GM23338 (cell line): ENCODE measurements at regions not wholly inside any gene's neighbourhood (a gene's known extent, or its start where the extent isn't known, plus 50 kb on each side); places are given as distances from the start of the nearest gene placed in this dataset.

Experiments
- ATAC-seq: fragments of 200-7000 bp; cut with Tn5 transposase; 3 replicates; pipeline ENCODE4 v1.9.1; 2020
- DNase-seq: peaks from one replicate; pipeline ENCODE4 v3.0.0-alpha.2; 2015; ENCODE audit warnings: low spot score
- H2AFZ ChIP-seq: fragments of 200-600 bp; sonication (generic); 2 replicates; pipeline ENCODE4 v1.8.0; 2016; ENCODE audit warnings: antibody characterized with exemption, mild to moderate bottlenecking, moderate library complexity
- H3F3A ChIP-seq: fragments of 200-600 bp; sonication (generic); replicated peaks from 2 replicates; pipeline ENCODE4 v1.8.0; 2017; ENCODE audit warnings: antibody characterized with exemption, mixed run types, low read depth
- H3K27ac ChIP-seq: fragments of 200-600 bp; sonication (generic); 2 replicates; pipeline ENCODE4 v1.6.1; 2016; ENCODE audit warnings: low read depth
- H3K27me3 ChIP-seq: fragments of 200-600 bp; sonication (generic); 2 replicates; pipeline ENCODE4 v1.8.0; 2016; ENCODE audit warnings: mild to moderate bottlenecking, mixed run types, moderate library complexity; ENCODE audit not compliant: insufficient read depth
- H3K36me3 ChIP-seq: fragments of 200-600 bp; sonication (generic); 2 replicates; pipeline ENCODE4 v1.8.0; 2016; ENCODE audit warnings: mild to moderate bottlenecking; ENCODE audit not compliant: insufficient read depth
- H3K4me1 ChIP-seq: fragments of 200-600 bp; sonication (generic); 2 replicates; pipeline ENCODE4 v1.8.0; 2016; ENCODE audit warnings: mild to moderate bottlenecking, moderate library complexity; ENCODE audit not compliant: insufficient read depth
- H3K4me2 ChIP-seq: fragments of 200-600 bp; sonication (generic); 2 replicates; pipeline ENCODE4 v1.7.1; 2017; ENCODE audit warnings: mixed run types
- H3K4me3 ChIP-seq: fragments of 200-600 bp; sonication (generic); 2 replicates; pipeline ENCODE4 v1.6.1; 2016; ENCODE audit warnings: mixed run types
- H3K79me2 ChIP-seq: fragments of 200-600 bp; sonication (generic); replicated peaks from 2 replicates; pipeline ENCODE4 v1.8.0; 2017; ENCODE audit warnings: mild to moderate bottlenecking; ENCODE audit not compliant: insufficient read depth
- H3K9me2 ChIP-seq: fragments of 200-600 bp; sonication (generic); 2 replicates; pipeline ENCODE4 v1.8.0; 2017; ENCODE audit not compliant: insufficient read depth
- H4K20me1 ChIP-seq: fragments of 200-600 bp; sonication (generic); replicated peaks from 2 replicates; pipeline ENCODE4 v1.8.0; 2017; ENCODE audit warnings: mild to moderate bottlenecking; ENCODE audit not compliant: insufficient read depth
- H3K27ac Mint-ChIP-seq: 2 replicates; pipeline ENCODE4 v1.8.0; 2020; ENCODE audit warnings: inconsistent platforms, mild to moderate bottlenecking, moderate library complexity, mixed read lengths
- H3K27me3 Mint-ChIP-seq: 3 replicates; pipeline ENCODE4 v1.8.0; 2022; ENCODE audit warnings: low read depth, mild to moderate bottlenecking, moderate library complexity, mixed read lengths, inconsistent platforms; ENCODE audit not compliant: insufficient read depth, poor library complexity
- H3K36me3 Mint-ChIP-seq: 3 replicates; pipeline ENCODE4 v1.8.0; 2021; ENCODE audit warnings: low read depth, mild to moderate bottlenecking, inconsistent platforms, moderate library complexity, mixed read lengths
- H3K4me1 Mint-ChIP-seq: 3 replicates; pipeline ENCODE4 v1.8.0; 2020; ENCODE audit warnings: mild to moderate bottlenecking, inconsistent platforms, mixed read lengths
- H3K4me3 Mint-ChIP-seq: 3 replicates; pipeline ENCODE4 v1.8.0; 2021; ENCODE audit warnings: moderate library complexity, mild to moderate bottlenecking, inconsistent platforms, mixed read lengths
- H3K9me3 Mint-ChIP-seq: 3 replicates; pipeline ENCODE4 v1.8.0; 2020; ENCODE audit warnings: moderate library complexity, mild to moderate bottlenecking, inconsistent platforms, mixed read lengths
- CREB1 ChIP-seq: fragments of 250-450 bp; sonication (Bioruptor Pico); IDR thresholded peaks from 2 replicates; pipeline ENCODE4 v1.5.0; 2020; ENCODE audit warnings: low read depth, mild to moderate bottlenecking, moderate library complexity
- CTCF ChIP-seq, 2 experiments: fragments of 200-600 bp in 1 of 2; sonication (generic) in 1 of 2; conservative IDR thresholded peaks; 2 replicates each; pipeline versions ENCODE4 v1.5.1 to v1.6.1; 2016 to 2017; ENCODE audit warnings: antibody characterized with exemption in 2 of 2, low read depth in 2 of 2, mild to moderate bottlenecking in 2 of 2, moderate library complexity in 1 of 2
- ETS1 ChIP-seq: IDR thresholded peaks from 2 replicates; pipeline ENCODE4 v1.6.1; 2016; ENCODE audit warnings: antibody characterized with exemption
- EZH2phosphoT487 ChIP-seq: fragments of 200-600 bp; sonication (generic); IDR thresholded peaks from one replicate; pipeline ENCODE4 v1.8.1; 2018; ENCODE audit warnings: antibody characterized with exemption; ENCODE audit not compliant: unreplicated experiment
- NANOG ChIP-seq: IDR thresholded peaks from 2 replicates; pipeline ENCODE4 v1.6.1; 2016; ENCODE audit warnings: antibody characterized with exemption, borderline replicate concordance
- REST ChIP-seq: IDR thresholded peaks from one replicate; pipeline ENCODE4 v1.6.1; 2018; ENCODE audit warnings: antibody characterized with exemption; ENCODE audit not compliant: unreplicated experiment
- STAT1 ChIP-seq: IDR thresholded peaks from one replicate; pipeline ENCODE4 v1.6.1; 2016; ENCODE audit warnings: antibody characterized with exemption; ENCODE audit not compliant: unreplicated experiment
- ZNF462 ChIP-seq: fragments of 250-450 bp; sonication (Bioruptor Pico); IDR thresholded peaks from 2 replicates; pipeline ENCODE4 v1.5.0; 2020; ENCODE audit warnings: mild to moderate bottlenecking, moderate library complexity

- no peak for TF ChIP-seq ZNF462 (CRISPR knock-in tag)
- no peak for TF ChIP-seq CTCF (conservative IDR thresholded peaks at IDR 0.05; ENCODE audit: low read depth in 2 of 2)
These were observed 68.4 kb upstream of the LRRC7 start (continued) for GRCh38 chr1:69499203-69499803.

- Histone ChIP-seq H3K79me2 (no peaks in the 10 kb centered on the region), H3K27me3 (no peaks in the 10 kb centered on the region), H4K20me1 (no peaks in the 10 kb centered on the region), H3K27ac (no peak overlapping the region), H3K4me2 (no peak overlapping the region), H3K4me1 (peaks cover 13% of the 10 kb centered on the region; the same call in 1 of the 2 replicates), H3K9me2 (no peaks in the 10 kb centered on the region), H3F3A (no peaks in the 10 kb centered on the region), H3K4me3 (no peak overlapping the region), H2AFZ (no peak overlapping the region), H3K36me3 (no peaks in the 10 kb centered on the region)
- Mint-ChIP-seq H3K27ac (no peak overlapping the region), H3K27me3 (no peaks in the 10 kb centered on the region), H3K9me3 (no peaks in the 10 kb centered on the region), H3K4me3 (no peak overlapping the region), H3K36me3 (no peaks in the 10 kb centered on the region), H3K4me1 (peaks cover 5% of the 10 kb centered on the region; the same call in 2 of the 3 replicates)
- DNase-seq (no peak), ATAC-seq (no peak)
- no peak for TF ChIP-seq CREB1 (CRISPR knock-in tag)
- no peak for TF ChIP-seq REST
- TF ChIP-seq ETS1, result no peak
- TF ChIP-seq CTCF (conservative IDR thresholded peaks at IDR 0.05; ENCODE audit: low read depth in 2 of 2), result no peak
- TF ChIP-seq NANOG, result no peak
- no peak for TF ChIP-seq EZH2phosphoT487
- no peak for TF ChIP-seq STAT1
These were observed 64.7 kb upstream of the LRRC7 start for GRCh38 chr1:69502991-69503390.
